ENCODE measurements at regions not wholly inside any gene's neighbourhood (a gene's known extent, or its start where the extent isn't known, plus 50 kb on each side); places are given as distances from the start of the nearest gene placed in this dataset.

- no peak for DNase-seq (ENCODE audit: low spot score)
- H3K27ac ChIP-seq, result no peak overlapping the region
- no peak for TF ChIP-seq CTCF (IDR thresholded peaks at IDR 0.05)
- H3K4me3 ChIP-seq, result no peak overlapping the region
These were observed 238.9 kb downstream of the IPMK start for GRCh38 chr10:58028597-58029366.

GRCh38 chr10:58027426-58027825 is 240.3 kb downstream of the IPMK start:
- Histone ChIP-seq H3K4me3 (no peak overlapping the region), H3K27ac (no peak overlapping the region)
- no peak for DNase-seq (ENCODE audit: low spot score)
- TF ChIP-seq CTCF (IDR thresholded peaks at IDR 0.05), result no peak

GRCh38 chr10:58026036-58026435 is 241.7 kb downstream of the IPMK start:
- DNase-seq (ENCODE audit: low spot score), result no peak
- no peak for TF ChIP-seq CTCF (IDR thresholded peaks at IDR 0.05)

GRCh38 chr10:58023341-58024073 is 244.2 kb downstream of the IPMK start:
- no peak overlapping the region for H3K27ac ChIP-seq
- DNase-seq (ENCODE audit: low spot score), result no peak

More at GRCh38 chr10:58026036-58026435, 241.7 kb downstream of the IPMK start:
- Histone ChIP-seq H3K27ac (no peak overlapping the region), H3K4me3 (no peak overlapping the region)

GRCh38 chr10:58019863-58020537 is 247.7 kb downstream of the IPMK start:
- Histone ChIP-seq H3K4me3 (no peak overlapping the region), H3K27ac (no peak overlapping the region)
- TF ChIP-seq CTCF (IDR thresholded peaks at IDR 0.05), result no peak
- no peak for DNase-seq (ENCODE audit: low spot score)

More at GRCh38 chr10:58023341-58024073, 244.2 kb downstream of the IPMK start:
- TF ChIP-seq CTCF (IDR thresholded peaks at IDR 0.05), result no peak
- H3K4me3 ChIP-seq, result no peak overlapping the region

- TF ChIP-seq CTCF (IDR thresholded peaks at IDR 0.05), result no peak
- Histone ChIP-seq H3K4me3 (no peak overlapping the region), H3K27ac (no peak overlapping the region)
- no peak for DNase-seq (ENCODE audit: low spot score)
These were observed 249.9 kb downstream of the IPMK start for GRCh38 chr10:58017719-58018367.

Data from coronary artery (tissue), 2 donors.